HG02798 (cell line): ENCODE measurements at regions not wholly inside any gene's neighbourhood (a gene's known extent, or its start where the extent isn't known, plus 50 kb on each side); places are given as distances from the start of the nearest gene placed in this dataset.
"Not testable (repeated sequence)": the region's sequence is repeated elsewhere in the genome, so short reads cannot be mapped to it uniquely, and the experiment has no call there.

ENCODE experiments used
- ATAC-seq: cut with Tn5 transposase; IDR thresholded peaks from one replicate; pipeline ENCODE4 v1.9.1; 2021; ENCODE audit warnings: mild to moderate bottlenecking; ENCODE audit not compliant: unreplicated experiment, poor library complexity

DNA sequence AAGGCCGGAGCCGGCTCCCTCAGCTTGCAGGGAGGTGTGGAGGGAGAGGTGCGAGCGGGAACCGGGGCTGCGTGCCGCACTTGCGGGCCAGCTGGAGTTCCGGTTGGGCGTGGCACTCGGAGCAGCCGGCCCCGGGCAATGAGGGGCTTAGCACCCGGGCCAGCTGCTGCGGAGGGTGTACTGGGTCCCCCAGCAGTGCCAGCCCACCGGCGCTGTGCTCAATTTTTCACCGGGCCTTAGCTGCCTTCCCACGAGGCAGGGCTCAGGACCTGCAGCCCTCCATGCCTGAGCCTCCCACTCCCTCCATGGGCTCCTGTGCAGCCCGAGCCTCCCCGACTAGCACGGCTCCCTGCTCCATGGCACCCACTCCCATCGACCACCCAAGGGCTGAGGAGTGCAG, 62.2 kb upstream of the ANKRD55 start:
- ATAC-seq: not testable (repeated sequence)

DNA sequence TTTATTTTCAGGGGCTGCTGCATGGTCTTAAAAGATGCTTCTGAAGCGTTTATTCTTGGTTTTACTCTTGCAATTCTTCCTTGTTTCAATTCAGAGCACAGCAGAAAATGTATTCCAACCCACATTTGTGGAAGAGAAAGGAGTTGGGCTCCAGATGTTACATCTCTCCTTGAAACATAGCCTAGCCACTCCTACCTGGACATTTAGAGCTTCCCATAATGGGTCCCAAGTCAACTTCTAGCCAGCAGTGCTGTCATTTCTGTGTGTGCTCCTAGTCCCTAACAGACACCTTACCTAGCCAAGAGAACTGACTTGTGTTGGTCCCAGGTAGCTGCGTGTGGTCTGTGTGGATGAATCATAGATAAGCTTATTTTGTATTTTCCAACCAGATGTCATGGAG, 61.2 kb upstream of the ANKRD55 start:
- ATAC-seq: no peak

DNA sequence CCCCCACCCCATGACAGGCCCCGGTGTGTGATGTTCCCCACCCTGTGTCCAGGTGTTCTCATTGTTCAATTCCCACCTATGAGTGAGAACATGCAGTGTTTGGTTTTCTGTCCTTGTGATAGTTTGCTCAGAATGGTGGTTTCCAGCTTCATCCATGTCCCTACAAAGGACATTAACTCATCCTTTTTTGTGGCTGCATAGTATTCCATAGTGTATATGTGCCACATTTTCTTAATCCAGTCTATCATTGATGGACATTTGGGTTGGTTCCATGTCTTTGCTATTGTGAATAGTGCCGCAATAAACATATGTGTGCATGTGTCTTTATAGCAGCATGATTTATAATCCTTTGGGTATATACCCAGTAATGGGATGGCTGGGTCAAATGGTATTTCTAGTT, 59.7 kb upstream of the ANKRD55 start:
- not testable (repeated sequence) for ATAC-seq

DNA sequence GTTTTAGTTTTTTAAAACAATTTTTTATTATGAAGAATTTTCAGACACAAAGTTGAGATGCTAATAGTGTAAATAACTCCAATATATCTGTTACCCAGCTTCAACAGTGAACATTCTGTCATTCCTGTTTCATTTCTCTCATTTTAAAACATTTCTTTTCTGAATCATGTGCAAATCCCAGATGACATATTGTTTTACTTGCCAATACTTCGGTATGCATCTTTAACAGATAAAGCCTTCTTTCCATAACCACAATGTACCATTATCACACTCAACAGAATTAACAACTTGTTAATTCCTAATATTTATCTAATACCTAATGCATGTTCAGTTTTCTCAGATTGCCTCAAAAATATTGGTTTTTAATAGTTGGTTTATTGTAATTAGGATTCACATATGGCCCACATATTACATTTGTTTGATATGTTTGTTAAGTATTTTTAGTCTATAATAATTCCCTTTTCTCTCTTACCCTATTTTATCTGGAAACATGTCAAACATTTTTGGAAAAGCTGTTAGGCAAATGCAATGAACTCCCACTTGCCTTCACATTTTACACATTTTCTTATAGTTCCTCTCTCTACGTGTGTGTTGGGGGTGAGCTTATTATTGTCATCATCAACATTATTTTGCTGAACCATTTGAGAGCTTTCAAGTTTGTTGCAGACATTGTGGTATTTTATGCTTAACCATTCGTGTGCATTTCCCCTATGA, 58.7 kb upstream of the ANKRD55 start:
- no peak for ATAC-seq

DNA sequence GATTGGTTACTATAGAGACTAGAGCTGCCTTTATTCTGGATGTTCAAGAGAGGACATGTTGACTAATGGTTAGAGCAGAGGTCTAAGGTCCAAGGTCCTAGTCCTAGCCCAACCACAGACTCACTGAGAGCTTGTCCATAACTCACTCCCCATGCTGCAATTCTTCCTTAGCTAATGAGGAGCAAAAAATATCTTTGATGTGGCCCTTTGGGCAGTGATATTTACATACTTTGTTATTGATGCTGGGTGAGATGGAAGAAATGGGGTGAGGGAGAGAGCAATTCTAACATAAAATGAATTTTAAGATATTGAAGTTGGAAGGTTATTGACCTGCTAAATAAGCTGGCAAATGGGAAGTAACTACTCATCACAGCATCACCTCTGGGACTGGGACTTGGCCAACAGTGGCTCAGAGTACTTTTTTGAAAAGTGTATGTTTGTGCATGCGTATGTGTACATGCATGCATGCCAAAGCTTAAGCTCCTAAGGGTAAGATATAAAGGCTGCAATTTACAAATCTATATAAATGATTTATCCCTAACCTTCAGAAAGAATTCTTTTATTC, 58.0 kb upstream of the ANKRD55 start:
- ATAC-seq: no peak

DNA sequence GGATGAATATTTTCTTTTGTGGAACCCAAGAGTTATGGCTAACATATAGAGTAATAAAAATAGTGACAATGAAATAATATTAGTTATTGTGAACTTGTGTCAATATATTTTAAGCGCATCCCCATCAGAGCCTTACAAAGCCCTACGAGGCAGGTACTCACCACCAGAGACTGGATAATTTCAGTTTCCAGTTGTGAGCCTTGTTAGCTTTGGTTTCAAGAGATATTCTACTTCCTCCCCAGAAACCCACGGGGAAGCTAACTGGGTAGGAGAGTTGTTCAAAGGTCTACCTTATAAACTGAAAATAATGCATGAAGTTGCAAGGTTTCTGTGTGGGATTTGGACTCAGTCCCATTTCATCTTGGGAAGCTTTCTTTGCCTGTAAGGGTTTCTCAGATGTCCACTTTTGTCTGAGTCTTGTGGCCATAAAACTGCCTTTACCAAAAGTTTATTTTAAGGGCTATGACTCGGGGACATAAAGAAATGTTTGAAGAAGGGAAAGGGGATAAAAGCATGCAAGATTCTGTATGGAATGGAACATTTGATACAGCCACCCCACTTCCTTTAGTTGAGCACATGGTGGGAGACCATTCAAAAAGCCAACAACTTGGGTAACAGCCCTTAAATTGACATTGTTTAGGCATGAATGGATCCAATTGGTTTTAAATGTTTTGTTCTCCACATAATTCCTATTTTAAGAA, 57.4 kb upstream of the ANKRD55 start:
- ATAC-seq: no peak

DNA sequence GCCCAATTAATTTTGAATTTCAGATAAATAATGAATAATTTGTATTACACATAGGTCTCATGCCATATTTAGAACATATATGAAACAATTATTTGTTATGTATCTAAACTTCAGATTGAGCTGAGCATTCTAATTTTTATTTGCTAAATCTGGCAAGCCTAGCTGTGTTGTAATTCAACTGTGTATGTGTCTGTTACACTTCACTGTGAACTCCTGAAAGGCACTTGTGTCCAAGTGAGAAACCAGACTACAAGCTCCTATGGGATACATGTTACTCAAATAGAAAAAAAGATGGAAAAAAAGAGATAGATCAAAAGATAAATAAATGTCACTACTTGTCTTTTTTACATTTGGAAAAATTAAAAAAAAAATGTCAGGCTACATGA, 56.5 kb upstream of the ANKRD55 start:
- no peak for ATAC-seq

DNA sequence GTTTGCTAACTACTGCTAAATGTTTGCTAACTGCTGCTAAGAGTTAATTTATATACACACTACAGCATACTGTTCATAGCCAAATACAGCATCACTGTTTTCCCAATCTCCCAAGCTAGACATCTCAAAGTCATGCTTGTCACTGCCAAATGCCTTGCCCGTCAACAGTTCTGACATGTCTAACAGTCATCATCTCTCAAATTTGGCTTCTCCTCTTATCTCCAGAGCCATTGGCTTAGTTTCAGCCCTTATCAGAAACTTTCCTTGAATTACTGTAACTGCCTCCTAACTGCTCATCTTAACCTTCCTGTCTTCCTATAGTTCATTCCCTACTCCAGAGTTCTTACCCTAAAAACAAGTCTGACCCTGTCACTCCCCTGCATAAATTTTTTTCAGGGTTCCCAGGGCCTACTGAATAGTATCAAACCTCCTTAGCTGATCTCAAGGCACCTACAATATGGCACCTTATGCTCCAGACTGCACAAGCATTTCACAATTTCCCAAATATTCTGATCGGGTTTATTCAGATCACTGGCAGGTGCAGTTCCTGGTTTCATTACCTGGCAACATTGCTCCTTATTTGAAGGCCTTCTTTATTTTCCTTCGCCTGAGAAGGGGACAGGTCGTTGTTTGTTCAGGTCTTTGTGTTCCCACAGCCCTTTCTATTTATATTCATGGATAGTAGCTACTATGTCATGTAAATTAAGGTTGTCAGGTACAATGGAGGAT, 55.9 kb upstream of the ANKRD55 start:
- no peak for ATAC-seq

DNA sequence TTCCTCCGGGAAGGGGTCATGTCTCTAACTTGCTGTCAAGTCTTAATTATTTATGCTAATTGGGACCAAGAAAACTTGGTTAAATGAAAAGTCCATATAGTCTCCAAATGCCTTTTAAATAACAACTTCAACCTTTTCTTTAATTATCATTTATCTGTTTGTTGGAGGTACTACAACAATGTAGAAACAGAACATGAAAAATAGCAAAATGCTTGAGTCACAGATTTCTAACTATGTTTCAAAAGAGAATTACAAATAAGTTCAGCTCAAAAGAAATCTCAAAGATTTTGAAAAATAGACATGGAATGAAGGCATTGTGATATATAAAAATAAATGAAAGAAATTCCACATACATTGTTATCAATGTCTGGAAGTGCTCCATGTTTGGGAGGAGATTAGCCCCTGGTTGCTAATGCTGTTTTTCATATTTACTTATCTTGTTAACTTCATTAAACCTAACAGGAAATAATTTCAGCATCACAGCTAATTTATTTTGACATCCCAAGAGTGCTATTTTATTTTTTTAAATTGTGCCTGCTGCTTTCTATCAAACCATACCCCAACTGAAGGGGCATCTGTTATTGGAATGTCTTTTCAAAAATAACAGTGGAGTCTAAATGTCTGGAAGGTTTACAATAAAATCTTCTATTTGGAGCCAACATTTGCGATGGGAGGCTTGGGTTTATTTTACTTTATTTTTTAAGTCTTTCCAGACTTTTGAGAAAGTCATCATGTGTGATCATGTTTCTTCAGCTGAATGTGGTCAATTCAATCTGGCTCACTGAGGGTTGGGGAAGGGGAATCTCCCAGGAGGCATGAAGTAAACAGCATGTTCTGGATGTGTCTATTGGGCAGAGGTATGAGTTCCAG, 53.1 kb upstream of the ANKRD55 start:
- no peak for ATAC-seq

DNA sequence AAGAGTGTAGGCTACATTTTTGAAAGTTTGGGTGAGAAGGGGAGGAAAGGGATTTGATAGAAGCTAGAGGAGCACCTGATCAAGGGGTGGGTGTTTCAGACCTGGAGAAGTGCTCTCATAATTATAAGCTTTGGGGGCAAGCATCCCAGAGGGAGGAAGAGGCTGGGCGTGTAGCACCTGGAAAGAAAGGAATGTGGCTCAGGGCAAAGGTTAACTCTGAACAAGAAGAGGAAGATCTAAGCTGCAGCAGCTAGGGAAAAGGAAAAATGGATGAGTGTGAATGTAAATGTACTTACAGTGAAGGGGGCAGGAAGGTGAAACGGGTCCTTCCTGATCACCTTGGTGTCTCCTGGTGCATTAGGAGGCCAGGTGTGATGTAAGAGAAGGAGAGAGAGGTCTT, 49.8 kb upstream of the ANKRD55 start:
- no peak for ATAC-seq
